SK-N-SH (cell line): ENCODE measurements at regions not wholly inside any gene's neighbourhood (a gene's known extent, or its start where the extent isn't known, plus 50 kb on each side); places are given as distances from the start of the nearest gene placed in this dataset.

Experiments
- CTCF ChIA-PET: fragments of 300-600, 350-600 bp; formaldehyde crosslinking; extraction: SDS; loops from one replicate; lab custom pipeline; 2021; lab: Yijun Ruan, JAX
- POLR2A ChIA-PET: fragments of 350-600 bp; sonication (Branson Sonifier 250); formaldehyde crosslinking; extraction: SDS; loops from one replicate; lab custom pipeline; 2020; ENCODE audit warnings: antibody characterized with exemption, inconsistent platforms; lab: Yijun Ruan, JAX
- DNase-seq: peaks from one replicate; pipeline ENCODE4 v3.0.0; 2012
- H2AFZ ChIP-seq: fragments of 200-600 bp; sonication (generic); 2 replicates; pipeline ENCODE4 v1.8.1; 2016; ENCODE audit warnings: antibody characterized with exemption, mild to moderate bottlenecking, low read depth
- H3F3A ChIP-seq: fragments of 200-600 bp; sonication (generic); replicated peaks from 2 replicates; pipeline ENCODE3; 2016; ENCODE audit warnings: antibody characterized with exemption, mild to moderate bottlenecking; ENCODE audit not compliant: insufficient read depth
- H3K27ac ChIP-seq, 2 experiments: fragments of 200-500 bp in 1 of 2; fragments of 200-600 bp in 1 of 2; sonication (Bioruptor generic) in 1 of 2; sonication (generic), shearing (Covaris generic) in 1 of 2; 2 replicates each; pipeline versions ENCODE4 v1.5.1 to v1.6.1; 2014 to 2016; ENCODE audit warnings: low read depth in 2 of 2, inconsistent platforms in 1 of 2, low read length in 1 of 2, mild to moderate bottlenecking in 1 of 2, mixed read lengths in 1 of 2
- H3K27me3 ChIP-seq: fragments of 200-600 bp; sonication (generic), shearing (Covaris generic); 2 replicates; pipeline ENCODE4 v1.6.1; 2016; ENCODE audit warnings: mixed run types; ENCODE audit not compliant: insufficient read depth
- H3K36me3 ChIP-seq, 2 experiments: fragments of 200-500 bp in 1 of 2; fragments of 200-600 bp in 1 of 2; sonication (Bioruptor generic) in 1 of 2; sonication (generic) in 1 of 2; replicated peaks in 1 of 2; 2 replicates each; pipeline versions ENCODE3 to v1.5.1; 2014 to 2016; ENCODE audit warnings: low read length in 1 of 2, mild to moderate bottlenecking in 1 of 2; ENCODE audit not compliant: insufficient read depth in 2 of 2, control insufficient read depth in 1 of 2
- H3K4me1 ChIP-seq, 2 experiments: fragments of 200-500 bp in 1 of 2; fragments of 200-600 bp in 1 of 2; sonication (Bioruptor generic) in 1 of 2; sonication (generic), shearing (Covaris generic) in 1 of 2; 2 replicates each; pipeline versions ENCODE4 v1.5.1 to v1.6.1; 2014 to 2016; ENCODE audit warnings: low read depth in 1 of 2, low read length in 1 of 2, mixed run types in 1 of 2; ENCODE audit not compliant: insufficient read depth in 2 of 2, control insufficient read depth in 1 of 2
- H3K4me2 ChIP-seq: fragments of 200-600 bp; sonication (generic), shearing (Covaris generic); 2 replicates; pipeline ENCODE4 v1.6.1; 2017; ENCODE audit warnings: mixed run types
- H3K4me3 ChIP-seq, 2 experiments: fragments of 200-500 bp in 1 of 2; fragments of 200-600 bp in 1 of 2; sonication (Bioruptor generic) in 1 of 2; sonication (generic), shearing (Covaris generic) in 1 of 2; 2 replicates each; pipeline versions ENCODE4 v1.5.1 to v1.8.1; 2014 to 2016; ENCODE audit warnings: low read depth in 2 of 2, inconsistent platforms in 1 of 2, low read length in 1 of 2, mild to moderate bottlenecking in 1 of 2, mixed read lengths in 1 of 2, moderate library complexity in 1 of 2
- H3K79me2 ChIP-seq: fragments of 200-600 bp; sonication (generic); 2 replicates; pipeline ENCODE4 v1.8.1; 2017; ENCODE audit warnings: mild to moderate bottlenecking; ENCODE audit not compliant: insufficient read depth
- H3K9ac ChIP-seq: fragments of 200-600 bp; sonication (generic); 2 replicates; pipeline ENCODE4 v1.6.1; 2017; ENCODE audit warnings: mixed run types
- H3K9me2 ChIP-seq: fragments of 200-600 bp; sonication (generic); 2 replicates; pipeline ENCODE4 v1.6.1; 2017; ENCODE audit warnings: mixed run types
- H3K9me3 ChIP-seq: fragments of 200-600 bp; sonication (generic); 2 replicates; pipeline ENCODE4 v1.6.1; 2017; ENCODE audit warnings: mixed run types, mild to moderate bottlenecking, moderate library complexity
- H4K20me1 ChIP-seq: fragments of 200-600 bp; sonication (generic); 2 replicates; pipeline ENCODE4 v1.6.1; 2017; ENCODE audit warnings: mild to moderate bottlenecking, mixed run types; ENCODE audit not compliant: insufficient read depth
- ELF1 ChIP-seq: IDR thresholded peaks from 2 replicates; pipeline ENCODE4 v1.4.0; 2012
- EP300 ChIP-seq, 2 experiments: IDR thresholded peaks; 2 replicates each; pipeline versions ENCODE4 v1.4.0 to v1.6.1; 2012; ENCODE audit warnings: borderline replicate concordance in 1 of 2, low read depth in 1 of 2, low read length in 1 of 2
- EZH2phosphoT487 ChIP-seq: fragments of 200-600 bp; sonication (generic); IDR thresholded peaks from 2 replicates; pipeline ENCODE4 v1.6.1; 2017; ENCODE audit warnings: low read depth, mixed run types, mild to moderate bottlenecking, antibody characterized with exemption, moderate library complexity, borderline replicate concordance
- FOSL2 ChIP-seq: IDR thresholded peaks from 2 replicates; pipeline ENCODE4 v1.4.0; 2012; ENCODE audit warnings: low read depth, mild to moderate bottlenecking, moderate library complexity, borderline replicate concordance
- GATA2 ChIP-seq: sonication (generic); formaldehyde crosslinking; IDR thresholded peaks from 2 replicates; pipeline ENCODE4 v1.5.0; 2020; ENCODE audit warnings: mild to moderate bottlenecking, missing genetic modification reagents
- NFIC ChIP-seq: IDR thresholded peaks from 2 replicates; pipeline ENCODE4 v1.4.0; 2012; ENCODE audit warnings: borderline replicate concordance
- NRF1 ChIP-seq: IDR thresholded peaks from 2 replicates; pipeline ENCODE4 v1.6.1; 2012; ENCODE audit warnings: low read depth, mild to moderate bottlenecking, low read length
- POLR2AphosphoS5 ChIP-seq: IDR thresholded peaks from 2 replicates; pipeline ENCODE4 v1.6.1; 2012; ENCODE audit warnings: low read depth, low read length
- RAD21 ChIP-seq: IDR thresholded peaks from 2 replicates; pipeline ENCODE4 v1.6.1; 2012; ENCODE audit warnings: mild to moderate bottlenecking, low read length
- RCOR1 ChIP-seq: fragments of 150-350 bp; IDR thresholded peaks from 2 replicates; pipeline ENCODE4 v1.6.1; 2017; ENCODE audit warnings: antibody characterized with exemption, low read length
- SIN3A ChIP-seq: IDR thresholded peaks from 2 replicates; pipeline ENCODE4 v1.6.1; 2012; ENCODE audit warnings: low read depth, mild to moderate bottlenecking, low read length, moderate library complexity, borderline replicate concordance
- TAF1 ChIP-seq: IDR thresholded peaks from 2 replicates; pipeline ENCODE4 v1.6.1; 2012; ENCODE audit warnings: low read depth, mild to moderate bottlenecking, low read length, moderate library complexity, borderline replicate concordance
- TCF12 ChIP-seq: IDR thresholded peaks from 2 replicates; pipeline ENCODE4 v1.4.0; 2012
- WGBS: methylation state at CpG from one replicate; pipeline ENCODE4 v1.1.6; 2017; ENCODE audit warnings: low lambda C conversion rate; 5-methylcytosine and 5-hydroxymethylcytosine counted together
- TF ChIP-seq, protein P1 (sequence below): IDR thresholded peaks from 2 replicates; pipeline ENCODE4 v1.4.0; 2012; ENCODE audit warnings: low read depth
- TF ChIP-seq, protein P2 (sequence below): IDR thresholded peaks from 2 replicates; pipeline ENCODE4 v1.6.1; 2012; ENCODE audit warnings: mild to moderate bottlenecking, low read depth, low read length, moderate library complexity
- TF ChIP-seq, protein P3 (sequence below): IDR thresholded peaks from 2 replicates; pipeline ENCODE4 v1.4.0; 2012; ENCODE audit warnings: low read depth, borderline replicate concordance

DNA sequence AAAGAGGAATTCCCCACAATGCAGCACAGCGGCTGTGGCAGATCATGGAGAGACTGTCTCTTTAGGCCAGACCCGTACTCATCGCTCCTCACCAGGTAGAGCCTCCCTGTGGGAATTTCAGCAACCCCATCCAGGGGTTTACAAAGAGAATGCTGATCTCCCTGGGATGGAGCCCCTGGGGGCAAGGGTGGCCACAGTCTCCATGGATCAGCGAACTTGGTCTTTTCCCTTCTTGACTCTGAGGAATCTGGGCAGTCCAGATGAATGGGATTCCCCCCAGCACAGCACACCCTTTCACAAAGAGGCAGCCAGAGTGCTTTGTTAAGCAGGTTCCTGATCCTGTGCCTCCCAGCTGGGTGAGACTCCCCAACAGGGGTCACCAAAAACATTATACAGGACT is 108.7 kb upstream of the RGMB start:
- Histone ChIP-seq H4K20me1 (no peaks in the 10 kb centered on the region), H3K27ac (no peak overlapping the region), H3K4me2 (no peak overlapping the region), H3K9ac (no peak overlapping the region), H3K9me2 (no peaks in the 10 kb centered on the region), H3K4me3 (no peak overlapping the region), H3K9me3 (no peaks in the 10 kb centered on the region; the same call in 1 of the 2 replicates), H2AFZ (no peak overlapping the region), H3F3A (no peaks in the 10 kb centered on the region), H3K79me2 (no peaks in the 10 kb centered on the region), H3K4me1 (no peaks in the 10 kb centered on the region), H3K36me3 (no peaks in the 10 kb centered on the region), H3K27me3 (no peaks in the 10 kb centered on the region)
- TF ChIP-seq GATA2 (no peak), ELF1 (no peak), TCF12 (no peak), EP300 (IDR thresholded peaks at IDR 0.05; ENCODE audit: borderline replicate concordance in 1 of 2, low read depth in 1 of 2, low read length in 1 of 2) (no peak), EZH2phosphoT487 (no peak), RAD21 (no peak), RCOR1 (no peak), FOSL2 (no peak), TAF1 (no peak)
- TF ChIP-seq, protein P1, sequence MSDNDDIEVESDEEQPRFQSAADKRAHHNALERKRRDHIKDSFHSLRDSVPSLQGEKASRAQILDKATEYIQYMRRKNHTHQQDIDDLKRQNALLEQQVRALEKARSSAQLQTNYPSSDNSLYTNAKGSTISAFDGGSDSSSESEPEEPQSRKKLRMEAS = no peak
- TF ChIP-seq, protein P2, sequence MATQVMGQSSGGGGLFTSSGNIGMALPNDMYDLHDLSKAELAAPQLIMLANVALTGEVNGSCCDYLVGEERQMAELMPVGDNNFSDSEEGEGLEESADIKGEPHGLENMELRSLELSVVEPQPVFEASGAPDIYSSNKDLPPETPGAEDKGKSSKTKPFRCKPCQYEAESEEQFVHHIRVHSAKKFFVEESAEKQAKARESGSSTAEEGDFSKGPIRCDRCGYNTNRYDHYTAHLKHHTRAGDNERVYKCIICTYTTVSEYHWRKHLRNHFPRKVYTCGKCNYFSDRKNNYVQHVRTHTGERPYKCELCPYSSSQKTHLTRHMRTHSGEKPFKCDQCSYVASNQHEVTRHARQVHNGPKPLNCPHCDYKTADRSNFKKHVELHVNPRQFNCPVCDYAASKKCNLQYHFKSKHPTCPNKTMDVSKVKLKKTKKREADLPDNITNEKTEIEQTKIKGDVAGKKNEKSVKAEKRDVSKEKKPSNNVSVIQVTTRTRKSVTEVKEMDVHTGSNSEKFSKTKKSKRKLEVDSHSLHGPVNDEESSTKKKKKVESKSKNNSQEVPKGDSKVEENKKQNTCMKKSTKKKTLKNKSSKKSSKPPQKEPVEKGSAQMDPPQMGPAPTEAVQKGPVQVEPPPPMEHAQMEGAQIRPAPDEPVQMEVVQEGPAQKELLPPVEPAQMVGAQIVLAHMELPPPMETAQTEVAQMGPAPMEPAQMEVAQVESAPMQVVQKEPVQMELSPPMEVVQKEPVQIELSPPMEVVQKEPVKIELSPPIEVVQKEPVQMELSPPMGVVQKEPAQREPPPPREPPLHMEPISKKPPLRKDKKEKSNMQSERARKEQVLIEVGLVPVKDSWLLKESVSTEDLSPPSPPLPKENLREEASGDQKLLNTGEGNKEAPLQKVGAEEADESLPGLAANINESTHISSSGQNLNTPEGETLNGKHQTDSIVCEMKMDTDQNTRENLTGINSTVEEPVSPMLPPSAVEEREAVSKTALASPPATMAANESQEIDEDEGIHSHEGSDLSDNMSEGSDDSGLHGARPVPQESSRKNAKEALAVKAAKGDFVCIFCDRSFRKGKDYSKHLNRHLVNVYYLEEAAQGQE = no peak
- DNase-seq = no peak
- ChIA-PET POLR2A (no interaction called here), CTCF (interaction anchor here (0.9 kb wide), 1 partner anchor 104 kb away, joined by 3 read pairs; no protein-coding TSS in a partner anchor)
- 82% methylated on average over 3 of the region's 4 CpGs for WGBS

DNA sequence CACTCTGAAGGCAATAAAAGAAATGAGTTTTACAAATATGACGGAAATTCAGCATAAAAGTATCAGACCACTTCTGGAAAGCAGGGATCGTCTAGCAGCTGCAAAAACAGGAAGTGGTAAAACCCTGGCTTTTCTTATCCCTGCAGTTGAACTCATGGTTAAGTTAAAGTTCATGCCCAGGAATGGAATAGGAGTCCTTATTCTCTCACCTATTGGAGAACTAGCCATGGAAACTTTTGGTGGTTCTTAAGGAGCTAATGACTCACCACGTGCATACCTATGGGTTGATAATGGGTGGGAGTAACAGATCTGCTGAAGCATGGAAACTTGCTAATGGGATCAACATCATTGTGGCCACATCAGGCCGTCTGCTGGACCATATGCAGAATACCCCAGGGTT is 93.5 kb upstream of the RGMB start:
- 0 out of 2 replicates have a peak, but pooled peaks cover 3% of the 10 kb centered on the region for H3K9me2 ChIP-seq
- DNase-seq = no peak

More for the DNA sequence above, 93.5 kb upstream of the RGMB start:
- Histone ChIP-seq H3K36me3 (no peaks in the 10 kb centered on the region), H3K9ac (no peak overlapping the region), H3K4me1 (no peaks in the 10 kb centered on the region), H3K27ac (no peak overlapping the region), H3K4me3 (no peak overlapping the region), H3F3A (no peaks in the 10 kb centered on the region), H3K79me2 (no peaks in the 10 kb centered on the region), H4K20me1 (no peaks in the 10 kb centered on the region), H3K9me3 (no peaks in the 10 kb centered on the region), H3K27me3 (no peaks in the 10 kb centered on the region), H2AFZ (no peak overlapping the region), H3K4me2 (no peak overlapping the region)
- CTCF ChIA-PET = no interaction called here
- POLR2A ChIA-PET = no interaction called here
- TF ChIP-seq NFIC = no peak
- no peak for TF ChIP-seq SIN3A
- TF ChIP-seq, protein P2 = no peak
- no peak for TF ChIP-seq NRF1
- no peak for TF ChIP-seq EZH2phosphoT487
- TF ChIP-seq, protein P3, sequence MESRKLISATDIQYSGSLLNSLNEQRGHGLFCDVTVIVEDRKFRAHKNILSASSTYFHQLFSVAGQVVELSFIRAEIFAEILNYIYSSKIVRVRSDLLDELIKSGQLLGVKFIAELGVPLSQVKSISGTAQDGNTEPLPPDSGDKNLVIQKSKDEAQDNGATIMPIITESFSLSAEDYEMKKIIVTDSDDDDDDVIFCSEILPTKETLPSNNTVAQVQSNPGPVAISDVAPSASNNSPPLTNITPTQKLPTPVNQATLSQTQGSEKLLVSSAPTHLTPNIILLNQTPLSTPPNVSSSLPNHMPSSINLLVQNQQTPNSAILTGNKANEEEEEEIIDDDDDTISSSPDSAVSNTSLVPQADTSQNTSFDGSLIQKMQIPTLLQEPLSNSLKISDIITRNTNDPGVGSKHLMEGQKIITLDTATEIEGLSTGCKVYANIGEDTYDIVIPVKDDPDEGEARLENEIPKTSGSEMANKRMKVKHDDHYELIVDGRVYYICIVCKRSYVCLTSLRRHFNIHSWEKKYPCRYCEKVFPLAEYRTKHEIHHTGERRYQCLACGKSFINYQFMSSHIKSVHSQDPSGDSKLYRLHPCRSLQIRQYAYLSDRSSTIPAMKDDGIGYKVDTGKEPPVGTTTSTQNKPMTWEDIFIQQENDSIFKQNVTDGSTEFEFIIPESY = no peak
- TF ChIP-seq GATA2 = no peak
- no peak for TF ChIP-seq POLR2AphosphoS5
- TF ChIP-seq ELF1 = no peak
- no peak for TF ChIP-seq EP300 (IDR thresholded peaks at IDR 0.05; ENCODE audit: borderline replicate concordance in 1 of 2, low read depth in 1 of 2, low read length in 1 of 2)
- WGBS = 54% methylated on average over 4 of the region's 4 CpGs
